Activated naive CD4-positive, alpha-beta T cell treated with Interleukin-2 at 50 U/mL for 16 hours (primary cell): ENCODE measurements at regions not wholly inside any gene's neighbourhood (a gene's known extent, or its start where the extent isn't known, plus 50 kb on each side); places are given as distances from the start of the nearest gene placed in this dataset.

ENCODE experiments used
- DNase-seq: peaks from one replicate; pipeline ENCODE4 v3.0.0-alpha.2; 2020

DNA sequence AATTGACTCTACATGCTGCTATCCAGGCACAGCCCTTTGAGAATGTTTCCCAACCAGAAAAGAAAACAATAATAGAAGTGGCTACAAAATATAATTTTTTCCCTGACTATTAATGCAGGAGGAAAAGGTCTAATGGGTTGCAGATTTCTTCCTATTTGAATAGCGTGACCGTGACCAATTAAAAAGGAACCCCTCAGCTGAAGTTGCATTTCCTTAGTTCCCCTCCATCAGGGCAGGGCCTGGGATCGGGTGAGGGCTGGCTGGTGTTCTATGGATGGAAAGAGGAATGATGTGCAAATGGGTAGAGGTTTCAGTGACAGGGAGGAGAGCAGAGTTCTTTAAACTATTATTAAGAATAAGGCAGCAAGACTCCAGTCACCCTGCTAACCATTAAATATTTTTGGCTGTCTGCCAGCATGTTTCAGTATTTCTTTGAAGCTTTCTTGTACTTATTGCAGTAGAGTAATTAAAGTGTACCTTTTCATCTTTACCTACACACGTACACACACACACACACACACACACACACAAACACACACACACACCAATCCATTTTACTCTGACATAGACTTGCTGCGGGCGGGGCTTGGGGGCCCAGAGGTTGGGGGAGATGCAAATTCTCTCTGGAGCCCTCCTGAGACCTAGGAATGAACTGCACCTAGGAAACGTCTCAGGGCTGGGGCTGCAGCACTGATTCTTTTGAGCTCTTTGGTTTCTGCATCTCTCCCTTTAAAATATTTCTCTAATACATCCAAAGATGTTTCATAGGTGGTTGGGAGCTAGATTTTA, 154.8 kb upstream of the SLC35B3 start:
- no peak for DNase-seq

DNA sequence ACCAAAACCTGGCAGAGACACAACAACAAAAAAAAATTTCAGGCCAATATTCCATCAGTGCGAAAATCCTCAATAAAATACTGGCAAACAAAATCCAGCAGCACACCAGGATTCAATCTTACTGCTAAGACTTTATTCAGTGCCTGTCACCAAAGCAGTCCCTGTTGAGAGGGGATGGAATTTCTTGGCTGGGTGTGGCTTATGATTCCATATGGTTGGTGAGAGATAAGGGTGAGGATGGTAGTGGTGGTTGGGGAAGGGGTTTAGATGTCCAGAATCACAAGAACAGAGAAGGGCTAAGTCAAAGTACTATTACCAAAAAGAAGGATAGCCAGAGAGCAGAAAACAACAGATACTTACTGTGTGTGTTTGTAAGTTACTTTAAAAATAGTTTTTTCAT, 152.8 kb upstream of the SLC35B3 start:
- no peak for DNase-seq

DNA sequence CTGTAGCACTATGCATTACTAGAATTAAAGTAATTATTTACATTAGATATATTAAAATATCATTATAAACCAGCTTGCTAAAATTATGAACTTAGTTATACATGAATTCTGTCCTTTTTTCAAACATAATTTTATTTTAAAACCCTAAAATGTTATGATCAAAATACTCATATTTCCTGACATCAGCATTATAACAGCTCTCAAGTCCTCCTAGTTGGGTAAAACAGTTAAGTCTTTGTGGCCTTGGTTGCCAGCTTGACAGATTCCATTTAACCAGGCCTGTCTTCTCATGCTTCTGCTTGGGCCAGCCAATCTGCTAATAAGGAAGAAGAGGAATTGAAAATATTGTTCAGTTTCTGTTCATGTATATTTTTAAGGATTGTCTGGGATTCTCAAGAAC, 147.9 kb upstream of the SLC35B3 start:
- DNase-seq: no peak

DNA sequence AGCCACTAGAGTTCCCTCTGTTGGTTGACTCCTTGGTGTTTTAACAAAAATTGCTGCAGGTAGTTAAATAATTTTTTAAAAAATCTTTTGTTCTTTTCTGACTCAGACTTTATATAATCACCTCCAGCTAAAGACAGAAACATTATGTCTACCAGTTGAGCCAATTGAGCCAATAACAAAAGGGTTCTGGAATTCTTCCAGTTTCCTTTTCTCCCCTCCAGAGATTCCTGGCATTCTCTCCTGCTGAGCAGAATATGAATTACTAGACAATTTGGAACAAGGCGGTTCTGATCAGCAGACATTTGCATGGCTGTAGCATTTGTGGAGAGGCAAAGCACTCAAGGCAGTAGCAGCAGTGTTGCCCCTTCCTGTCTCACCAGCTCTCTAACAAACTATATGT, 144.0 kb upstream of the SLC35B3 start:
- DNase-seq: no peak

DNA sequence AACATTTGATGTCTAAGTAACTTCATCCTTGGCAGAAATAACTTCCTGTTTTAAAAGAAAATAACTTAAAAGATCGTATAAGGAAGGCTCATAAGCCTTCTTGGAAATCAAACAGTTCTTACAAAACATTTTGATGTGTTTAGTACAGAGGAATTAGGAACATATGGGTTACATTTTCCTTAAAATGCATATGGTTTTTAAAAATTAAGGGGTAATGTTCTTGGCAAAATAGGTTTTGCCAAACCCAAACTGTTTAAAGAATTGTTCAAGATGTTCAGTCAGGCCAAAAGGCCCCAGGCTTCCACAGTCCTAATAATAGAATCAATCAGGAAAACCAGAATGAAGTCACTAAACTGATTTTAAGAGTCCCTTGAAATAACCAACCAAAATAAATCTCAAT, 142.7 kb upstream of the SLC35B3 start:
- DNase-seq: no peak

DNA sequence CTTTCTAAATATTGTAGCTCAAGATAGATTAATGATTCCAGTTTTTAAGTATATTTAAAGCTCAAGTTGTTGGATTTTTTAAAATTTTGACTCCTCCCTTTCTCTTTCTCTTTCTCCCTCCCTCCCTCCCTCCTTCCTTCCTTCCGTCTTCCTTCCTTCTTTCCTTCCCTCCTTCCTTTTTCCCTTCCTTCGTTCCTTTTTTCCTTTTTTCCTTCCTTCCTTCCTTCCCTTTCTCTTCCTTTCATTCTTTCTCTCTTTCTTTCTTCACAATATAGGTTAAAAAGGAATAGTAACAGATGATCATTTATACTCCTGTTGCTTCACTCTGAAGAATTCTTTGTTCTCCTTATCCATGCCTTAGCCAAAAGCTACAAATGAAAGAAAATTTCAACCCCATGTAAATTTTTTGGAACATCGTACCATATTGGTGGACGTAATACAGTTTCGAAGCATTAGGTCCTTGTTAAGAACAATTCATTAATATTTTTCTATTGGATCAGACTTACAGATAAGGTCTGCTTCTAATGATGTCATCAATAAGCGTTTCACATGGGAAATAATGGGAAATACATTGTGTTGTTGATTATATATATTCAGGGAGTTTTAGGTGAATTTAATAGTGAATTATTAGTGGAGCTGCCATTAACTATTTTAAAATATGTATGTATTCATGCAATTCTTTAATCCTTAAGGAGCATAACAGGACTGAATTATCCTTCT, 139.6 kb upstream of the SLC35B3 start:
- no peak for DNase-seq

DNA sequence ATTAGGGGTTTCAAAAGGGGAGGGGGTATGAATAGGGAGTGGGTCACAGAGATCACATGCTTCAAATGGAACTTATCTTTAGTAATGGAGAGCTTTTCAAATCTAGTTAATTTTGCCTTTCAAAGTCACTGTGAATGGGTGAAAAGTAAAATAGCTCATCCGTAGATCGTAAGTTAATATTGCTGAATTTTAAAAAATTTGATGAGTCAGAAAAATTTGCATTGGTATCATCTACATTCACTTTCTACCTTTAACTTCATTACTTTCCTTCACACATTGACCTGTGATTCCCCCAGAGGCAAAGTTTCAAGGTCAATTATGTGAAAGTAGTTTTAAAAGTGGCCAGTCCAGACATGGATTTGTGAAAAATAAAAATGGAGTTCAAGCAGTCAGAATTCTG, 139.0 kb upstream of the SLC35B3 start:
- no peak for DNase-seq

DNA sequence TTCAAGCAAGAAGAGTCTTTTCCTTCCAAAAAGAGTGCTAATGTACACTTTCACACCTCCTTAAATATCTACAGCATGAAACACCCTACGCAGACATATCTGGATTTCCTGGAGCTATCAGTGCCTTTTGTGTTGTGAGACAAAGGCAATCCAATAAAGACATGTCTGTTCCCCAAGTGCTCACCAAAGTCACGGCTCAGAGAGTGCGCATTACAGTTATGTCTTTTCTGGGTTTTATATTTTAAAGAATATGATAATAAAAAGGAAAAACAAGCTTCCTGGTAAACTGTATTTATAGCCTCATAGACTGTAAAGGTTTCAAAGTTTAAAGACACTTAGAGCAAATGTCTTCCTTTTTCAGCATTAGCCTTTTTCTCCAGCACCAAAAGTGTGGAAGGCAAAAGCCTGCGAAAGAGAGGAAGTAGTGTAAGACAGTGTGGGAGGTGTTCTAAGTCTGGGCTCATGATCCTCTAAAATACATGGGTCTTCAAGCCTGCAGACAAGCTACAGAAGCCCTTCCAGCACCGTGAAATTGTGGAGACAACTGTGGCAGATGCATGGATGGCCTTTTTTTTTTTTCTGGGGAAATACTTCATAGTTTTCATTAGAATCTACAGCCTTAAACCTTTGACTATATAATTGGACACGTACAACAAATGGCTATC, 135.0 kb upstream of the SLC35B3 start:
- DNase-seq: no peak

DNA sequence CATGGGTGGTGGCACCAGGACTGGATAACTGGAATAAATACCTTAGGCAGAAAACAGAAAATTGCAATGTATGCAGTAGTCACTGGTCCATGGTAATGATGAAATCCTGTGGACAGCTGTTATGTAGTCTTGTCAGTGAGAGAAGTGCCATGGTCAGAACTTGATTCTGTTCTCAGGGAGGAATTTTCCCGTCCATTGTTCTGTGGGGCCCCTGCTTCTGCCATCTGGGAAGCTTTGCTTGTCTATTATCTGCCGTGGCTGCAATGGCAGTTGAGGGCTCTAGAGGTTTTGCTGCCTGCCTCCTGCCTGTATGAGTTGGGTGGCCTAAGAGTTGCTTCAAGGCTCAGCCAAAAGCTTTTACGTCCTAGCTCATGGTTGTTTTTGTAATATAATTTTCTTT, 126.8 kb upstream of the SLC35B3 start:
- DNase-seq: no peak

DNA sequence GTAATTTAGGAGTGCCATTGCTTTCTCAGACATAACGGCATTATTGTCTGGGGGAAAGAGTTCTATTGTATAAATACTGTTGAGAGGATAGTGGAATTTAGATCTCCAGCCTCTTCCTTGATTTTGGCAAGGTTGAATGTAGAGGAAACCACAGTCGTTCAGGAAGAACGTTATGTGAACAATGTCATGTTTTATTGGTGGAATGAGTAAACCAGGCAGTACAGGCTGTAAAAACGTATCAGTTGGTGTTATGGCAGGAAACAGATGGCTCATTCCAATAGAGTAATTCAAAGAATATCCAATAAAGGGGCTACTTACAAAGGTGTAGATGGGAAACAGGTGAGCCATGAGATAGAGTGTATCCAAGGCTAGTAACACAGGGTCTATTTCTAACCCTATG, 123.6 kb upstream of the SLC35B3 start:
- no peak for DNase-seq

DNA sequence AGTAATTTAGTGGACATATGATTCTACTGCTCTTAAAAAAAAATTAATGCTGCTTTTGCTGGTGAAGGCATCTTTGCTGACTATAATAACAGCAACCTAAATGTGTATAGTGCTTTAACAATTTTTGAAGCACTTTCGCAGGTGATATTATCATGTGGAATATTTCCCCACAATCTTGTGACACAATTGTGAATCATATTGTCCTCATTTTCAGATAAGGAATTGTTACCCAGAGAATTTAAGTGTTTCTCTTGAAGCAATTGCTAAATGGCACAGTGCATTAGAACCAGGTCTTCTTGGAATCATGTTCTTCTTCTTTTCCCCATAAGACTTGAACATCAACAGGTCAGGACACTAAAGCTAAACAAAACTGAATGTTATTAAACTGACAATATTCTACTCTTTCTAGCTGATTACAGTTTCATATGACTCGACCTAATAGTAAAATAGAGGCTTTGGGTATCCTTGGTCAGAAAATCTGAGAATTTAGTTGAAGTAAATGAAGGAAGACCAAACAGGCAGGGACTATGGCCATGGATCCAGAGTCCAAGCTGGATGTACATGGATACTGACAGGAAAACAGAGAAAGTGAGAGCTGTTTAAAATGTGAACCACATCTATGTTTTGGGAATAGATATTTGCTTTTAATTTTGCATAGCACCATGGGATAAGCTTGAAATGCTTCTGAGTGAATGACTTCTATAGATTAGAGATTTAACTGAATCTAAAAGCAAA, 121.8 kb upstream of the SLC35B3 start:
- DNase-seq: no peak

DNA sequence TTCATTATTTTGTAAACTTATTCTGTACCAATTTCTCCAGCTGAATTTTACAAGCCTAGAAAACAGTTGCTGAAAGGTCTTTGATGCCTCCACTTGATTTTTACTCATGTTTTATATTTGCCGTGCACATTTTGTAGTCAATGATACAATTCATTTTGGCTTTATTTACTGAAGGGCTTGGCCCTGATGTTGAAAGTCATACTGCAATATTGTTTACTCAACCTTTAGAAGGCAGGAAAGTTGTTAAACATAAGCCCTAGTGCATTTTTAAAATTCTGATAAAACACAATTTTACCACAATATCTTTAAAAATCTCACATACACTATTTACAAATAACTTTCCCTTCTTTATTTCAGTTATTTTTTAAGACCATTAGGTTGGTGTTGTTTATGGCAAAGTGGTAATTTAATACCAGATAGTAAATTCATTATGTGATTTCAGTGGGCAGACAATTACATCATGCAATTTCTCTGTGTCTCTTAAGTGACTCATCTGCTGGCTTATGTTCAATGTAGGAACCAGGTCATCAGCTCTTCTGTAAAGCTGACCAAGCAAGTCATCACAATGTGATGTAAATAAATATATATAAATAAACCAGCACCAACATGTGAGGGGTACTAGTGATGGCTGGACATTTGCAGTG, 121.1 kb upstream of the SLC35B3 start:
- no peak for DNase-seq

DNA sequence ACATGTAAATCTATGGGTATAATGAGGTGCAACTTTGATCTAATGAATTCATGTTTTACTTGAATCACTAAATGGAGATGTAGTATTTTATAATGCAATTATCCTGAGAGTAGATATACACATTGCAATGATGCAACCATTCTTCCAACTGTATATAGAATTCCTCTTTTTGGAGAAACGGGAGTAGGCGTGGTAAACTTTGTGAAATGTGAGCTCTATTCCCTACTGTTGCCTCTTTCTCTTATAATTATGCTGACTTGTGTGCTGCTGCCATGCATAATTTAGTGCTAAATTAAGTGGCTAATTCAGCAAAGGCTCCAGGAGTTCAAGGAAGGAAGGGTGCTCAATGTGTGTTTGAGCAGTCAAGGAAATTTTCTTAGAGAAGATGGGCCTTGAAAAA, 116.6 kb upstream of the SLC35B3 start:
- DNase-seq: no peak

DNA sequence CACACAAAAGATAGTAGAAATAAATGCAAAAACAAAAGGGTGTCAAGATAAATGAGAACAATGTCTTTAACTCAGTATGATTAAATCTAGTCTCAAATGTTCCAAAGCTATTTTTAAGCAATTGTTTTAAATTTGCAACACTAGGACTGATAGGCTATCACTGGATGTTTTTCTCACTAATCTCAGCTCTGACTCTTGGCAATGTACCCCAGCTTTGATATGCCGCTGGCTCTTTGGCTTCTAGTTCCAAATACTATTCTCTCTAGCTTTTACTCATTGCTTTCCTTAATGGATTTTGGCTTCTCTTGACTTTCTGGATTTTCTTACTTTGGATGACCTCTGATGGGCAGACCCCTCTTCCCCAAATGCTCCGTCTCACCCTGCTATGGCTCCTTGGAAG, 116.0 kb upstream of the SLC35B3 start:
- DNase-seq: no peak

DNA sequence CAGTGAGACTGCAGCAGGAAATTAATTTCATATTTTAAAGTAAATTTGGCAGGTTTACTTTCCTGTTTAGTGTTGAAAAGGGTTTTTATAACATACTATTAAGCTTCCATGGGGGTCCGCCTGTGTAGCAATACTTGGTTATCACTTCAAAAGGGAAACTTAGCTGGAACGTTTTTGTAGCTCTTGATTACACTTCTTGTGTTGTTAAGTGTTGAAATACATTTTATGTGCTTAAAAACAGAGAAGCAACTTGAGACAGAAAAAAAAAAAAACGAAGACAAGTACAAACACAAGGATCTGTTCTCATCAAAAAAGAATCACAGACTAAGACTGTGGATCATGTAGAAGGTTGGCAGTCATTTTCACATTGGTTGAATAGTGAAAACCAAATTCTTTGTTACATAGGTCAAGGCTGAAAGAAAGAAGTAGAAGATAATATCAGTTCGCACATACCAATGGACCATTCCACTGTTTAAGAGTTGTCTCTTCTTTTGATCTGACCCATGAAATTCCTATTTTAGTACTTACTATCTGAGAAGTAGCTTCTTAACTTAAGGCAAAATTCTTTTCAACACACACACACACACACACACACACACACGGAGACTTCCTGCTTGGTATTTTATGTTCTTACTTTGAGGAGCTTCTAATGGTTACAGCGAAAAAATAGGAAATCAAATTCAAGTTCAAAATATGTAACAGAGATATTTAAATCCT, 113.9 kb upstream of the SLC35B3 start:
- no peak for DNase-seq

DNA sequence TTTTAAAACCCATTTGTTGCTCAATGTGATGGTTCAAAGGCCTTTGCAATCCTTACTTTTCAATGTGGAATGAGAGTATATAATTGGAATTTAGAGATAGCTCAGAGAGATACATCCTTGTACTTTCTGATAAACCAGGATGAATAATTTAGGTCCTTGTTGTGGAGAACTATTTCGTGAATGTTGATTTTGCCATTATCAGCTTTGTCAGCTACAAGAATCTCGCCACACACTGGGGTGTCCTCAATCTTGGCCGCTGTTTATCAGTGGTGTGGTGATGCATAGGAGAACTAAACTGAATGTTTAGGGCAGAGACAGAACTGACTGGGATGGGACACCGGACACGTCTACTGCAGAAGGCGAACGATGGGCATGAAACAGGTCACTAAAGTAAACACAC, 111.2 kb upstream of the SLC35B3 start:
- no peak for DNase-seq

DNA sequence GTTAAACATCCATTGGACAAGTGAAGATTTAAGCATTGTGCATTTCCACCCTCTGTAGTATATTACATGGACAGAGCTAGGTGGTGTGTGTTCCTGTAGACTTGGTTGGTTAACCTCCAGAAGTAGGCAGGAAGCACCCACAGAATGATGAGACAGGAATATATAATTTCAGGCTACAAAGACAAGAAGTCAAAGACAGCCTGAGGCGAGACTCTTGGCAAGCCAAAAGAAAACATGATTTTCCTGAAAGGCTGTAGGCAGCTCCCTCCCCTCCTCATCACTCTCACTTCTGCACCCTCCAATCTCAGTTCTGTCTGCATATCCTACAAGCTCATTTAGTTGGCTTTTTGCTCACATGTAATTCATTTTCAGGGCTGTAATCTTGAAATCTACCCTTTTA, 110.0 kb upstream of the SLC35B3 start:
- no peak for DNase-seq

DNA sequence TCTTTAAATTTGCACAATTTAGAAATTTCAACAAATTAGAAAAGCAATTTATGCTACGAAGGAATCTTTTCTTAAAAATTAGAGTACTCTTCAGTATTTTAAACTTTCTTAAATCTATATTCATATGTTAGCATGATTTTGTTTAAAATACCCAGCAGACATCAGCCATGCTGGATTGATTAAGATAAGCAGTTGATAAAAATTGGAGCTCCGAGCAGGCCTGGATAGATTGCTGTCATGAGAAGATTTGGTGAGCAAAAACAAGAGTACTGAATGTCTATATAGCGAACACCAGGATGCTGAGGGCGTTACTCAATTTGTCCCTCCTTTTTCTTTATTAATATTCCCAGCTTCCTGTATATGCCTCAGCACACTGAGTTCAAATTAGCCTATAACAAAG, 108.4 kb upstream of the SLC35B3 start:
- DNase-seq: no peak

DNA sequence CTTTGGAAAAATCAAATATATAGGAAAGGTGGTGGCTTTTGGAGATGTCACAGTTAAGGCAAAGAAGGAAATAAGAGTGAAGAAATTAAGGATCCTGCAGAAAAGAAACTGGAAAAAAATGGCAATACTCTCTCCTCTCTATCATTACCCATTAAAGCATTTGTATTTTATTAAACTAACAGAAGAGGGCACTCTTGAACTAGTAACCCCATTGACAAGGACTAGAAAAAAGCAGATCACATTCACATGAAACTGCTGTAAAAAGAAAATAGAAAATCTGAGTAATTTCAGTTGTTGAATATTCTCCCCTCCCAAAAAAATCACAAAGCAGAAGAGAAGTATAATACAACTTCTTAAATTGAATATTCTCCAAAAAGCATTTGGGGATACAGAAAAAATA, 104.1 kb upstream of the SLC35B3 start:
- DNase-seq: no peak

DNA sequence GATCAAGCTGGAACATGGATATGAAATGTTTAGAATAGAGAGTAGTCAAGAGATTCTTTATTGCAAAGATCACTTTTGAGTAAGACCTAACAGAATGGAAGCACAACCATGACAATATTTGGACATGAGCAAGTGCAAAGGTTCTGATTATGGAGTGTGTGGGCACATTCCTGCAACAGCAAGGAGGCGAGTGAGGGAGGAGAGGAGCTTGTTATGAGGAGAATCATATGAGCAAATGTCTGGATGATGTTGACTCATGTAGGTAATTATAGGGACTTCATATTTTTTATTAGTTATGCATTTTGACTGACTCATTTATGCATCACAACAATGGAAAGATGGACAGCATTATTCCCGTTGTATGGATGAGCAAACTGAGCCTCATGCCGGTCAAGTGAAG, 100.8 kb upstream of the SLC35B3 start:
- DNase-seq: no peak

DNA sequence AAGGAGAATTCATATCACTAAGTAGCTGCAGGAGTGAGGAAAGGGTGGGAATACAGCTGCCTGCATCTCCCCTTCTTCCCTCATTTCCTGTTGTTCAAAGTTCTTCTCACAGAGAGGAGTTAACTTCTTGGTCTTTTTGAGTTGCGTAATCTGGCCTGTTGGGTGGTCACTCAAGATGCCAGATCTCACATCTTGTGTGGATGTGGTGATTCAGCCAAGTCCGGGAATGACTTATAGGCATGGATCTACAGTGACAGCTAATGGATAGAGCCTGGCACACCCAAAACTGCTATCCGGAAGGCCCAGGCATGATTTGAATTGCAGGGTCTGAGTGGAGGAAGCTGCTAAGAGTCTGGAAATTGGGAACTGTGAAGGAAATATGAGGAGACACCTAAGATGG, 100.2 kb upstream of the SLC35B3 start:
- no peak for DNase-seq

DNA sequence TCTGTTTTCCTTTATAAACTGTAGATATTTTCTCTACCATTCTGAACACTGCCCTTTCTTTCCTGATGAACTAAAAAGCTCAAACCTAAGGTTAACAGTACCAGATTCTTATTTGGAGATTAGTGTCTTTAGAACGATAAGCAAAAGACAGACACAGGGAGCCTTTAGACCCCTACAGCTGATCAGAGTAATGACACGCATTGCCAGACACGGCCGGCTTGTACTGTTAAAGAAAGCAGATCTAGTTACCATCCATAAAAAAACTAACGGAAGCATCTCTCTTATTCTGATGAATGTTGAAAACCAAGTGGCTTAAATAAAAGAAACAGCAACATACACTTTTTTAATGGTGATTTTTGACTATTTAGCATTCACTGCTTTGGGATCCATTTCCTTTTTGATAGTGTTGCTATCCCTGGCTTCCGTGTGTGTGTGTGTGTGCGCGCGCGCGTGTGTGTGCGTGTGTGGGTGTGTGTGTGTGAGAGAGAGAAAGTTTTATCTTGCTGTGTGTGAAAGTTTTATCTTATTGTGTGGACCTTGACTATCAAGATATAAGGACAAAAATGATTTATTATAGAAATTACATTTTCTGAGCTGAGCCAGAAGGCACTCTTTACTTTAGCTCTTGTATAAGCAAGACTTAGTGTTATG, 95.6 kb upstream of the SLC35B3 start:
- no peak for DNase-seq
